Karpas-422 (cell line): ENCODE measurements at regions not wholly inside any gene's neighbourhood (a gene's known extent, or its start where the extent isn't known, plus 50 kb on each side); places are given as distances from the start of the nearest gene placed in this dataset.
"Not testable (repeated sequence)": the region's sequence is repeated elsewhere in the genome, so short reads cannot be mapped to it uniquely, and the experiment has no call there.

Experiments used
- DNase-seq: peaks from one replicate; pipeline ENCODE4 v3.0.0-alpha.2; 2015
- H2AFZ ChIP-seq: fragments of 200-600 bp; sonication (generic); 2 replicates; pipeline ENCODE4 v1.6.1; 2014; ENCODE audit warnings: antibody characterized with exemption, low read length, mixed read lengths
- H3K27ac ChIP-seq: fragments of 200-600 bp; sonication (generic); 2 replicates; pipeline ENCODE4 v1.5.1; 2014; ENCODE audit warnings: mild to moderate bottlenecking, low read length, moderate library complexity
- H3K27me3 ChIP-seq: fragments of 200-600 bp; sonication (generic); 2 replicates; pipeline ENCODE4 v1.6.1; 2014; ENCODE audit warnings: low read length, mixed read lengths
- H3K36me3 ChIP-seq: fragments of 200-600 bp; sonication (generic); 2 replicates; pipeline ENCODE4 v1.6.1; 2014; ENCODE audit warnings: low read length, mixed read lengths; ENCODE audit not compliant: insufficient read depth
- H3K4me1 ChIP-seq: fragments of 200-600 bp; sonication (generic); 2 replicates; pipeline ENCODE4 v1.6.1; 2014; ENCODE audit warnings: mild to moderate bottlenecking, low read length, mixed read lengths
- H3K4me2 ChIP-seq: fragments of 200-600 bp; sonication (generic); 2 replicates; pipeline ENCODE4 v1.6.1; 2014; ENCODE audit warnings: low read length, low read depth, mild to moderate bottlenecking; ENCODE audit not compliant: poor library complexity, severe bottlenecking
- H3K4me3 ChIP-seq: fragments of 200-600 bp; sonication (generic); 2 replicates; pipeline ENCODE4 v1.5.1; 2014; ENCODE audit warnings: mild to moderate bottlenecking, antibody characterized with exemption, low read length, mixed read lengths
- H3K79me2 ChIP-seq: fragments of 200-600 bp; sonication (generic); 2 replicates; pipeline ENCODE4 v1.6.1; 2014; ENCODE audit warnings: mild to moderate bottlenecking, low read length, mixed read lengths
- H3K9ac ChIP-seq: fragments of 200-600 bp; sonication (generic); 2 replicates; pipeline ENCODE4 v1.6.0; 2014; ENCODE audit warnings: low read length
- H3K9me2 ChIP-seq: fragments of 200-600 bp; sonication (generic), shearing (Covaris generic); replicated peaks from 2 replicates; pipeline ENCODE4 v1.6.0; 2014; ENCODE audit warnings: mild to moderate bottlenecking, low read length, moderate library complexity; ENCODE audit not compliant: insufficient read depth
- H3K9me3 ChIP-seq: fragments of 300-700, 200-600 bp; sonication (generic); 2 replicates; pipeline ENCODE4 v1.6.1; 2014; ENCODE audit warnings: low read length, mixed read lengths
- H4K20me1 ChIP-seq: fragments of 200-600 bp; sonication (generic); 2 replicates; pipeline ENCODE4 v1.6.1; 2014; ENCODE audit warnings: mild to moderate bottlenecking, antibody characterized with exemption, low read length, low read depth; ENCODE audit not compliant: insufficient read depth

GRCh38 chr12:63382930-63383329, 231.9 kb upstream of the AVPR1A start:
- Histone ChIP-seq H4K20me1 (no peaks in the 10 kb centered on the region), H3K4me3 (no peak overlapping the region), H3K9me3 (no peaks in the 10 kb centered on the region), H2AFZ (no peak overlapping the region), H3K27ac (no peak overlapping the region), H3K79me2 (no peaks in the 10 kb centered on the region), H3K27me3 (no peaks in the 10 kb centered on the region), H3K36me3 (no peaks in the 10 kb centered on the region), H3K9ac (no peak overlapping the region), H3K4me2 (no peak overlapping the region), H3K4me1 (no peaks in the 10 kb centered on the region), H3K9me2 (no peaks in the 10 kb centered on the region)
- DNase-seq = no peak

- Histone ChIP-seq H3K79me2 (no peaks in the 10 kb centered on the region), H3K4me1 (no peaks in the 10 kb centered on the region), H3K9me3 (no peaks in the 10 kb centered on the region), H2AFZ (no peak overlapping the region), H3K9me2 (no peaks in the 10 kb centered on the region), H3K27me3 (no peaks in the 10 kb centered on the region), H4K20me1 (no peaks in the 10 kb centered on the region), H3K4me3 (no peak overlapping the region), H3K27ac (no peak overlapping the region), H3K9ac (no peak overlapping the region), H3K36me3 (no peaks in the 10 kb centered on the region), H3K4me2 (no peak overlapping the region)
- DNase-seq = no peak
Observed at GRCh38 chr12:63362791-63363190, 211.8 kb upstream of the AVPR1A start.

GRCh38 chr12:63362166-63362565, 211.2 kb upstream of the AVPR1A start:
- no peaks in the 10 kb centered on the region for H3K27me3 ChIP-seq
- H2AFZ ChIP-seq = no peak overlapping the region
- no peaks in the 10 kb centered on the region for H4K20me1 ChIP-seq
- H3K4me1 ChIP-seq = no peaks in the 10 kb centered on the region
- no peak overlapping the region for H3K9ac ChIP-seq
- no peak for DNase-seq
- no peak overlapping the region for H3K4me3 ChIP-seq
- no peak overlapping the region for H3K4me2 ChIP-seq
- H3K9me3 ChIP-seq = no peaks in the 10 kb centered on the region
- no peaks in the 10 kb centered on the region for H3K79me2 ChIP-seq
- no peaks in the 10 kb centered on the region for H3K9me2 ChIP-seq
- no peak overlapping the region for H3K27ac ChIP-seq
- no peaks in the 10 kb centered on the region for H3K36me3 ChIP-seq

GRCh38 chr12:63354969-63355368, 204.0 kb upstream of the AVPR1A start:
- Histone ChIP-seq H3K27ac (no peak overlapping the region), H3K27me3 (no peaks in the 10 kb centered on the region), H2AFZ (no peak overlapping the region), H3K9me3 (no peaks in the 10 kb centered on the region), H3K4me1 (no peaks in the 10 kb centered on the region), H3K9ac (no peak overlapping the region), H3K36me3 (no peaks in the 10 kb centered on the region), H3K79me2 (no peaks in the 10 kb centered on the region), H4K20me1 (no peaks in the 10 kb centered on the region), H3K9me2 (no peaks in the 10 kb centered on the region), H3K4me3 (no peak overlapping the region), H3K4me2 (no peak overlapping the region)
- DNase-seq = no peak

GRCh38 chr12:63353559-63353958, 202.6 kb upstream of the AVPR1A start:
- Histone ChIP-seq H2AFZ (no peak overlapping the region), H3K4me1 (no peaks in the 10 kb centered on the region), H4K20me1 (no peaks in the 10 kb centered on the region), H3K4me2 (no peak overlapping the region), H3K4me3 (no peak overlapping the region), H3K9ac (no peak overlapping the region), H3K36me3 (no peaks in the 10 kb centered on the region), H3K9me3 (no peaks in the 10 kb centered on the region), H3K27me3 (no peaks in the 10 kb centered on the region), H3K27ac (no peak overlapping the region), H3K79me2 (no peaks in the 10 kb centered on the region), H3K9me2 (no peaks in the 10 kb centered on the region)
- DNase-seq = no peak

DNA sequence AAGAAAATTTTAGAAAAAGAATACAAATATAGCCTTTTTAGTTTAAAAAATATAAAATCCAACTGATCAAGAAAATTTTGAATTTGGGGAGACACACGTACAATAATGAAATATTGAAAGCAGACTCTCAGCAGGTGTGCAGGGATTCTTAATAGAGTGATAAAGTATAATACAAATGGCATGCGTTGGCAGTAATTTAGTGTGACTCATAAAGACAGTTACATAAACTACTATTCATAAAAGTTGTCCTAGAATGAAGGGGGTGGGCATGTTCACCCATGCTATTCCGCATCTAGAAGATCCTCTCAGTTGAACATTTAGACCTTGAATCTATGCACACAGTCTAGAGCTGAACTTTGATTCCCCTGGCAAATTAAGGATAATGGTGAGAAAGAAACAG, 200.4 kb upstream of the AVPR1A start:
- Histone ChIP-seq H3K9ac (no peak overlapping the region), H4K20me1 (no peaks in the 10 kb centered on the region), H3K4me2 (no peak overlapping the region), H3K4me3 (no peak overlapping the region), H3K9me3 (no peaks in the 10 kb centered on the region), H3K27me3 (no peaks in the 10 kb centered on the region), H2AFZ (no peak overlapping the region), H3K9me2 (no peaks in the 10 kb centered on the region), H3K36me3 (no peaks in the 10 kb centered on the region), H3K79me2 (no peaks in the 10 kb centered on the region), H3K27ac (no peak overlapping the region), H3K4me1 (no peaks in the 10 kb centered on the region)
- DNase-seq = no peak

DNA sequence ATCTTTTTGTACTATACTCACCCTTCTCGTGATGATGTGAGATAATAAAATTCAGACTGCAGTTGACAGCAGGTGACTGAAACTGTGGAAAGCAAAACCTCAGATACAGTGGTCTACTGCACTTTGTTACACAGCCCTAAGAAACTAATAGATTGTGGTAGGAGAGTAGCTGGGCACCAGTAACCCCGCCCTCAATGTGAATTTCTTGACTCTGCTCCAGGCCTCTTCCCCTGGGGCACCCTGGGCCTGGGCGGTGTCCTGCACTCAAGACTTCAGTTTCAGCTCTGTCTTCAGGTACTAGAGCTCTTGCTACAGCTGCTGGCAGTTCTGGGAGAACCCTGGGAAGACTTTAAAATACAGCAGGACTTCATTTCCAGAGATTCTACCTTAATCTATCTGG, 197.6 kb upstream of the AVPR1A start:
- Histone ChIP-seq H3K4me2 (no peak overlapping the region), H3K27me3 (no peaks in the 10 kb centered on the region), H3K4me3 (no peak overlapping the region), H4K20me1 (no peaks in the 10 kb centered on the region), H3K79me2 (no peaks in the 10 kb centered on the region), H2AFZ (no peak overlapping the region), H3K4me1 (no peaks in the 10 kb centered on the region), H3K9me3 (no peaks in the 10 kb centered on the region), H3K36me3 (no peaks in the 10 kb centered on the region), H3K27ac (no peak overlapping the region), H3K9ac (no peak overlapping the region), H3K9me2 (no peaks in the 10 kb centered on the region)
- DNase-seq = no peak

GRCh38 chr12:63337158-63337557, 186.2 kb upstream of the AVPR1A start:
- not testable (repeated sequence) for H3K9me2 ChIP-seq, H3K27ac ChIP-seq, H3K36me3 ChIP-seq, H2AFZ ChIP-seq, H4K20me1 ChIP-seq, H3K79me2 ChIP-seq, H3K27me3 ChIP-seq, H3K9me3 ChIP-seq, H3K9ac ChIP-seq, H3K4me1 ChIP-seq, H3K4me2 ChIP-seq, H3K4me3 ChIP-seq, DNase-seq

DNA sequence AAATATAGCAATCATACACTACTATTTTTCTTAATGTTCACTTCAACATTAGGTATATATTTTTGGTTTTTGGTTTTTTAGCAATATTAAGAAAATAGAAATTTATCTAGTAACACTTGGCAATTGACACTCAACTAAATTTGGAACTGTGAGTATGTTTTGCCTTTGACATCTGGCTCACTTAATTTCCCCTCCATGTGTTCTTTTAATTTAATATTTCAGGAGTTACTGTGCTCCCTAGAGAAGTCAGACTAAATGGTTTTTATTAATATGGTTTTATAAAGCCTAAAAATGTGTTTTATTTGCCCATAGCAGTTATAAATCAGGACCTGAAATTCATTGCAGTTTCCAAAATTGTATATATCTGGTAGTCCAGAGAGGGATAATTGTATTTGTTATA, 175.3 kb upstream of the AVPR1A start:
- Histone ChIP-seq H3K9me2 (no peaks in the 10 kb centered on the region), H3K27me3 (no peaks in the 10 kb centered on the region), H3K4me3 (no peak overlapping the region), H3K4me1 (no peaks in the 10 kb centered on the region), H3K9ac (no peak overlapping the region), H4K20me1 (no peaks in the 10 kb centered on the region), H3K36me3 (no peaks in the 10 kb centered on the region), H3K27ac (no peak overlapping the region), H3K79me2 (no peaks in the 10 kb centered on the region), H2AFZ (no peak overlapping the region), H3K9me3 (no peaks in the 10 kb centered on the region), H3K4me2 (no peak overlapping the region)
- DNase-seq = no peak
